ENCODE measurements at regions not wholly inside any gene's neighbourhood (a gene's known extent, or its start where the extent isn't known, plus 50 kb on each side); places are given as distances from the start of the nearest gene placed in this dataset.

DNA sequence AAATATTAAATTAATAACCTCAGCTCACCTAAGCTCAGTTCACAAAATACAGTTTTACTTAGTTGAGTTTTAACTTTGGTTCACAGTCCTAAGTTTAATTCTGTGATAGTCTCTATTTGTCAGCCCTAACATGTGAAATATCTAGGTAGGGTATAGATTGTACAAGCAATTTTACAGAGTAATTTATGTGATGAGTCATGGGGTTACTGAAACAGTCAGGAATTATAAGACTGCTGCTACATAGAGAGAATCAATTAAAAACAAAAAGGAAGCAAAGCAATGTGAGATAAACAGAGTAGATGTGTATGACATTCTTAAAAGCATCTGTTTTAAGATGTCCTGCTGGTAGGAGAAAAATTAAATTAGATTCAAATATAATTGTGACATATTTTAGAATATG, 1018.2 kb upstream of the KCND2 start:
- Histone ChIP-seq H3K9ac (ENCODE audit: control insufficient read depth, extremely low read depth, insufficient read depth, low read length) (no peak overlapping the region), H4K20me1 (ENCODE audit: control insufficient read depth, extremely low read depth, insufficient read depth, low read length) (no peaks in the 10 kb centered on the region), H3K4me1 (ENCODE audit: control insufficient read depth, extremely low read depth, insufficient read depth, low read length) (no peaks in the 10 kb centered on the region), H3K4me2 (ENCODE audit: control insufficient read depth, extremely low read depth, insufficient read depth, low read depth, low read length) (no peak overlapping the region), H3K36me3 (ENCODE audit: control insufficient read depth in 2 of 2, extremely low read depth in 1 of 2, insufficient read depth in 2 of 2, low read length in 2 of 2) (no peaks in the 10 kb centered on the region), H2AFZ (ENCODE audit: control insufficient read depth, low read length) (no peak overlapping the region), H3K79me2 (ENCODE audit: control insufficient read depth, insufficient read depth, low read length) (no peaks in the 10 kb centered on the region), H3K27me3 (ENCODE audit: control insufficient read depth, extremely low read depth, insufficient read depth, low read length) (no peaks in the 10 kb centered on the region), H3K4me3 (ENCODE audit: control insufficient read depth in 2 of 3, extremely low read depth in 1 of 3, insufficient read depth in 2 of 3, low read depth in 1 of 3, low read length in 3 of 3) (no peak overlapping the region), H3K9me3 (ENCODE audit: control insufficient read depth, low read depth, low read length) (no peaks in the 10 kb centered on the region), H3K27ac (ENCODE audit: control insufficient read depth, insufficient read depth, low read length) (no peak overlapping the region), H3K9me1 (ENCODE audit: control insufficient read depth, extremely low read depth, insufficient read depth, low read length) (no peaks in the 10 kb centered on the region)
- FAIRE-seq (no peak), DNase-seq (ENCODE audit: low read depth, low spot score) (no peak)
- no peak for TF ChIP-seq EZH2 (IDR thresholded peaks at IDR 0.05; ENCODE audit: low read length)
- TF ChIP-seq, protein P1, sequence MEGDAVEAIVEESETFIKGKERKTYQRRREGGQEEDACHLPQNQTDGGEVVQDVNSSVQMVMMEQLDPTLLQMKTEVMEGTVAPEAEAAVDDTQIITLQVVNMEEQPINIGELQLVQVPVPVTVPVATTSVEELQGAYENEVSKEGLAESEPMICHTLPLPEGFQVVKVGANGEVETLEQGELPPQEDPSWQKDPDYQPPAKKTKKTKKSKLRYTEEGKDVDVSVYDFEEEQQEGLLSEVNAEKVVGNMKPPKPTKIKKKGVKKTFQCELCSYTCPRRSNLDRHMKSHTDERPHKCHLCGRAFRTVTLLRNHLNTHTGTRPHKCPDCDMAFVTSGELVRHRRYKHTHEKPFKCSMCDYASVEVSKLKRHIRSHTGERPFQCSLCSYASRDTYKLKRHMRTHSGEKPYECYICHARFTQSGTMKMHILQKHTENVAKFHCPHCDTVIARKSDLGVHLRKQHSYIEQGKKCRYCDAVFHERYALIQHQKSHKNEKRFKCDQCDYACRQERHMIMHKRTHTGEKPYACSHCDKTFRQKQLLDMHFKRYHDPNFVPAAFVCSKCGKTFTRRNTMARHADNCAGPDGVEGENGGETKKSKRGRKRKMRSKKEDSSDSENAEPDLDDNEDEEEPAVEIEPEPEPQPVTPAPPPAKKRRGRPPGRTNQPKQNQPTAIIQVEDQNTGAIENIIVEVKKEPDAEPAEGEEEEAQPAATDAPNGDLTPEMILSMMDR (optimal IDR thresholded peaks at IDR 0.05 in 1 of 3, IDR thresholded peaks at IDR 0.05 in 1 of 3, conservative IDR thresholded peaks at IDR 0.05 in 1 of 3; ENCODE audit: extremely low read depth in 1 of 3, insufficient read depth in 2 of 3, low read length in 3 of 3), result no peak
- dilution Hi-C loops (cut with MboI; ENCODE audit: extremely low pct_ligation_motif_present, low sequenced_read_pairs), result no loop called here

- FAIRE-seq (no peak), DNase-seq (ENCODE audit: low read depth, low spot score) (no peak)
- no peak overlapping the region for H3K27ac ChIP-seq (ENCODE audit: control insufficient read depth, insufficient read depth, low read length)
- H3K36me3 ChIP-seq (ENCODE audit: control insufficient read depth in 2 of 2, extremely low read depth in 1 of 2, insufficient read depth in 2 of 2, low read length in 2 of 2), result no peaks in the 10 kb centered on the region
- H3K4me3 ChIP-seq (ENCODE audit: control insufficient read depth in 2 of 3, extremely low read depth in 1 of 3, insufficient read depth in 2 of 3, low read depth in 1 of 3, low read length in 3 of 3), result no peak overlapping the region
- no peak overlapping the region for H3K4me2 ChIP-seq (ENCODE audit: control insufficient read depth, extremely low read depth, insufficient read depth, low read depth, low read length)
- H3K4me1 ChIP-seq (ENCODE audit: control insufficient read depth, extremely low read depth, insufficient read depth, low read length), result no peaks in the 10 kb centered on the region
- no peak overlapping the region for H2AFZ ChIP-seq (ENCODE audit: control insufficient read depth, low read length)
- no peaks in the 10 kb centered on the region for H3K9me3 ChIP-seq (ENCODE audit: control insufficient read depth, low read depth, low read length)
- no peaks in the 10 kb centered on the region for H3K9me1 ChIP-seq (ENCODE audit: control insufficient read depth, extremely low read depth, insufficient read depth, low read length)
- no peaks in the 10 kb centered on the region for H3K27me3 ChIP-seq (ENCODE audit: control insufficient read depth, extremely low read depth, insufficient read depth, low read length)
- dilution Hi-C loops (cut with MboI; ENCODE audit: extremely low pct_ligation_motif_present, low sequenced_read_pairs), result no loop called here
- H4K20me1 ChIP-seq (ENCODE audit: control insufficient read depth, extremely low read depth, insufficient read depth, low read length), result no peaks in the 10 kb centered on the region
- H3K79me2 ChIP-seq (ENCODE audit: control insufficient read depth, insufficient read depth, low read length), result no peaks in the 10 kb centered on the region
- TF ChIP-seq, protein P1 (optimal IDR thresholded peaks at IDR 0.05 in 1 of 3, IDR thresholded peaks at IDR 0.05 in 1 of 3, conservative IDR thresholded peaks at IDR 0.05 in 1 of 3; ENCODE audit: extremely low read depth in 1 of 3, insufficient read depth in 2 of 3, low read length in 3 of 3), result no peak
- TF ChIP-seq EZH2 (IDR thresholded peaks at IDR 0.05; ENCODE audit: low read length), result no peak
- no peak overlapping the region for H3K9ac ChIP-seq (ENCODE audit: control insufficient read depth, extremely low read depth, insufficient read depth, low read length)
Measured at GRCh38 chr7:119256001-119256400, 1017.0 kb upstream of the KCND2 start.

All from keratinocyte (primary cell).